ENCODE measurements at regions not wholly inside any gene's neighbourhood (a gene's known extent, or its start where the extent isn't known, plus 50 kb on each side); places are given as distances from the start of the nearest gene placed in this dataset.

DNA sequence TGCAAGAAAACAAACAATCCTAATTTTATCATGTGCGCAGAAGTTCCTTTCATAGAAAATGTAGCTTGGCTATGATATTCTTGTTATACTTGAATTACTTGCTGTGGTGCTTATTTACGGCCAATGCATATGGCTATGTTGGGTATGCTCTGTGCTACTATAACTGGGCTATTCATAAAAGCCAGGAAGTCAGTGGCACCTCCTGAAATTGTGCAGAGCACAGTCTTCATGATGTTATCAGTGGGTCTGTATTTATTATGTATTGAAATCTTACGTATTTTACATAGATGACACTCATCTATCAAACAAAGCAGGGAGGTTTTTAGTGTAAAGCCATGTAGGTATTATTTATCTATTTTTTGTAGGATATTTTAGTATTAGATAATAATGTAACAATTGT, 196.5 kb upstream of the NAALADL2 start:
- no peak for TF ChIP-seq POLR2AphosphoS5 (IDR thresholded peaks at IDR 0.05; ENCODE audit: low read depth, low read length)
- TF ChIP-seq POLR2A (IDR thresholded peaks at IDR 0.05; ENCODE audit: low read depth, low read length): no peak
- TF ChIP-seq TAF1 (IDR thresholded peaks at IDR 0.05; ENCODE audit: borderline replicate concordance, low read depth, low read length): no peak

Data from GM12892 (cell line).